Activated naive CD4-positive, alpha-beta T cell treated with Interleukin-2 at 50 U/mL for 16 hours (primary cell): ENCODE measurements at regions not wholly inside any gene's neighbourhood (a gene's known extent, or its start where the extent isn't known, plus 50 kb on each side); places are given as distances from the start of the nearest gene placed in this dataset.

ENCODE experiments used
- DNase-seq: peaks from one replicate; pipeline ENCODE4 v3.0.0-alpha.2; 2020

- no peak for DNase-seq
These were observed 841.6 kb upstream of the GJE1 start for GRCh38 chr6:141290941-141291721.

GRCh38 chr6:141288947-141289346 is 843.8 kb upstream of the GJE1 start:
- DNase-seq: no peak

- DNase-seq: no peak
These were observed 850.5 kb upstream of the GJE1 start for GRCh38 chr6:141282263-141282662.

GRCh38 chr6:141269684-141270083 is 863.0 kb upstream of the GJE1 start:
- no peak for DNase-seq

GRCh38 chr6:141267420-141267819 is 865.3 kb upstream of the GJE1 start:
- no peak for DNase-seq

GRCh38 chr6:141265756-141266623 is 866.7 kb upstream of the GJE1 start:
- DNase-seq: no peak

- no peak for DNase-seq
These were observed 868.6 kb upstream of the GJE1 start for GRCh38 chr6:141264101-141264500.

- no peak for DNase-seq
These were observed 871.1 kb upstream of the GJE1 start for GRCh38 chr6:141261672-141262060.

GRCh38 chr6:141261016-141261671 is 871.6 kb upstream of the GJE1 start:
- no peak for DNase-seq

- DNase-seq: no peak
These were observed 872.1 kb upstream of the GJE1 start for GRCh38 chr6:141260627-141261015.

- DNase-seq: no peak
These were observed 872.9 kb upstream of the GJE1 start for GRCh38 chr6:141259807-141260206.

- no peak for DNase-seq
These were observed 873.6 kb upstream of the GJE1 start for GRCh38 chr6:141259091-141259490.

- no peak for DNase-seq
These were observed 874.2 kb upstream of the GJE1 start for GRCh38 chr6:141258516-141258915.

- no peak for DNase-seq
These were observed 878.4 kb upstream of the GJE1 start for GRCh38 chr6:141254336-141254735.

GRCh38 chr6:141252828-141253608 is 879.7 kb upstream of the GJE1 start:
- no peak for DNase-seq

- DNase-seq: no peak
These were observed 881.4 kb upstream of the GJE1 start for GRCh38 chr6:141251286-141251685.

- DNase-seq: no peak
These were observed 884.5 kb upstream of the GJE1 start for GRCh38 chr6:141248021-141248799.

GRCh38 chr6:141244366-141244765 is 888.4 kb upstream of the GJE1 start:
- DNase-seq: no peak

GRCh38 chr6:141242957-141243356 is 889.8 kb upstream of the GJE1 start:
- no peak for DNase-seq

- DNase-seq: no peak
These were observed 903.4 kb upstream of the GJE1 start for GRCh38 chr6:141229296-141229695.

- DNase-seq: no peak
These were observed 914.1 kb upstream of the GJE1 start for GRCh38 chr6:141218583-141218982.

- no peak for DNase-seq
These were observed 916.0 kb upstream of the GJE1 start for GRCh38 chr6:141216726-141217125.
